CD4-positive, alpha-beta T cell treated with Interleukin-10 for 1 hour (primary cell): ENCODE measurements at regions not wholly inside any gene's neighbourhood (a gene's known extent, or its start where the extent isn't known, plus 50 kb on each side); places are given as distances from the start of the nearest gene placed in this dataset.
"Not testable (repeated sequence)": the region's sequence is repeated elsewhere in the genome, so short reads cannot be mapped to it uniquely, and the experiment has no call there.

Experiments
- DNase-seq: peaks from one replicate; pipeline ENCODE4 v3.0.0-alpha.2; 2020

DNA sequence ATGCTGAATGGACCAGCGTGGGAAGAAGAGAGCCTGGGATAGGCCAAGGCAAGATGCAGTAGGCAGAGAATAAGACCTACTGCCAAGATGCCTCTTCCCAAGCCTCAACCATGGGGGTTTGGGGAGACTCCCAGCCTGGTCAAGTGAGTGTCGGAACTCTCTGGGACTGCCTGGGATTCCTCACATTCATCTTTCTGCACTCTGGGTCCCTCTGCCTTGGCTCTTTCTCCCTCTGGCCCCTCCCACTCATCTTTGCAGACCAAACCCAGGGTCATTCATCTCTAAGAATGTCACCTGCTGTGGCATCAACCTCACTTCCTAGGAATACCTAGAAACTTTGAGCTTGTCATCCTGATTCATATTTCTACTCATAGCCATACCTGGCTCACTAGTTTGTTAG is 211.3 kb upstream of the HNRNPA3 start:
- DNase-seq: no peak

DNA sequence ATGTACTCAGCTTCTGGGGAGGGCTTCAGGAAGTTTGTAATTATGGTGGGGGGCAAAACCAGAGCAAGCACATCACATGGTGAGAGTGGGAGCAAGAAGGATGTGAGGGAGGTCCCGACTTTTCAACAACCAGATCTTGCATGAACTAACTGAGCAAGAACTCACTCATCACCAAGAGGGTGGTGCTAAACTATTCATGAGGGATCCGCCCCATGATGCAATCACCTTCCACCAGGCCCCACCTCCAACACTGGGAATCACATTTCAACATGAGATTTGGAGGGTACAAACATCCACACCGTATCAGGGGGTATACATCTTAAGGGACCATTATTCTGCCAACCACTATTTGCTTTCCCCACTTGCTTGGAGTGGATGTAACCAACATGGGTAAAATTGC is 209.6 kb upstream of the HNRNPA3 start:
- no peak for DNase-seq

DNA sequence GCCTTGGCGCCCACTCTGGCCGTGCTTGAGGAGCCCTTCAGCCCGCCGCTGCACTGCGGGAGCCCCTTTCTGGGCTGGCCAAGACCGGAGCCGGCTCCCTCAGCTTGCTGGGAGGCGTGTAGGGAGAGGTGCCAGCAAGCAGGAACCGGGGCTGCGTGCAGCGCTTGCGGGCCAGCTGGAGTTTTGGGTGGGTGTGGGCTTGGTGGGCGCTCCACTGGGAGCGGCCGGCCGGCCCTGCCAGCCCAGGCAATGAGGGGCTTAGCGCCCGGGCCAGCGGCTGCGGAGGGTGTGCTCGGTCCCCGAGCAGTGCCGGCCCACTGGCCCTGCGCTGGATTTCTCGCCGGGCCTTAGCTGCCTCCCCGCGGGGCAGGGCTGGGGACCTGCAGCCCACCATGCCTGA is 204.9 kb upstream of the HNRNPA3 start:
- not testable (repeated sequence) for DNase-seq

DNA sequence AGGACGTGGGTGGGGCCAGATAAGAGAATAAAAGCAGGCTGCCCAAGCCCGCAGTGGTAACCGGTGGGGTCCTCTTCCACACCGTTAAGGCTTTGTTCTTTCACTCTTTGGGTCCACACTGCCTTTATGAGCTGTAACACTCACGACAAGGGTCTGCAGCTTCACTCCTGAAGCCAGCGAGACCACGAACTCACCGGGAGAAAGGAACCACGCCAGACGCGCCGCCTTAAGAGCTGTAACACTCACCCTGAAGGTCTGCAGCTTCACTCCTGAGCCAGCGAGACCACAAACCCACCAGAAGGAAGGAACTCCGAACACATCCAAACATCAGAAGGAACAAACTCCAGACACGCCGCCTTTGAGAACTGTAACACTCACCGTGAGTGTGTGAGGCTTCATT is 203.9 kb upstream of the HNRNPA3 start:
- not testable (repeated sequence) for DNase-seq

DNA sequence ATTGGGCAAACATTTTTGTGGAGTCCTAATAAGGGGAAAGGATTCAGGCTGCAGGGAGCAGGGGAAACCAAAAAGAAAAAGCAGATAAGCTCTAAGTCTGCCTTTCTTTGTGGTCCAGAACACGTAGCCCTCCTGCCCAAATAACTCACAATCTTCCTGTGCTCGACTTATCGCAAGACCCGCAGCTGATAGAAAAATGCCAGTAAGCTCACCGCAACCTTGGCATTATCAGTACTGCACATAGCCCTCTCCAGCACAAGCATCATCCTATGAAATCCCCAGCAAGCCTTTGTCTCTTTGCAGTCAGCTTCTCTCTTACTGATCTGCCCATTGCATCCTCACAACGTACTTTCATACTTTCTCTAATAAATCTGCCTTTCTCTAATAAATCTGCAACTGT is 202.4 kb upstream of the HNRNPA3 start:
- no peak for DNase-seq

DNA sequence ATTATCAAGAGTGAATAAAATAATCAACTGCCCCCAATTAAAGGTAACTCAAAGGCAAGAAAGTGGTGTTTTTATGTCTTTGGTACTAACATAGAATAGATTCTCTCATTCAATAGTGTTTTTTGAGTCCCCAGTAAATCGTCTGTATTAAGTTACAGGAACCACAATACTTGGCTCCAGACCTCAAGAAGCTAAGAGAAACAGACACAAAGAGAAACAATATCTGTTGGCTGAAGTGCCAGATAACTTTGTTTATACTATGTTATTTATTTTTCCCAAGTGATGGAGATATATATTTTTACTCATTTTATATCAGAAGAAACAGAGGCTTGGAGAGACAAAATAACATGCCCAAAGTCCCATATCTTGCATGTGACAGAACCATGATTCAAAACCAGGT is 201.7 kb upstream of the HNRNPA3 start:
- no peak for DNase-seq

DNA sequence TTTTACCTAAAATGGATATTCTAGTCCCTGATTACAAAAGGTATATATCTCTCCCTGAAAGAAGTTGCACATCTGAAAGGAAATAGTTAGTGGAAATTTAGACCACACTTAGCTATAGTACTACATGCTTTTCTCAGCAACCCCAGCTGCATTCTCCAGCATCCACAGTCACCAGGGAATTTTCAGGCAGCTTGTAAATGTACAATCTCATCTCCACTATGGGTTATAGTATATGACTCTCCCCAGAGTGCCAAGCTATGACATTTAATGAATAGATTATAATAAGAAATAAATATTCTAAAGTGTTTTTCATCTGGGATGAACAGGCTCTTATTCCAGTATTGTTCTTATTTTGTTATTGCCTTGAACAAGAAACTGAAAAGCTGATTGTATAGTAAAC is 197.6 kb upstream of the HNRNPA3 start:
- DNase-seq: no peak

DNA sequence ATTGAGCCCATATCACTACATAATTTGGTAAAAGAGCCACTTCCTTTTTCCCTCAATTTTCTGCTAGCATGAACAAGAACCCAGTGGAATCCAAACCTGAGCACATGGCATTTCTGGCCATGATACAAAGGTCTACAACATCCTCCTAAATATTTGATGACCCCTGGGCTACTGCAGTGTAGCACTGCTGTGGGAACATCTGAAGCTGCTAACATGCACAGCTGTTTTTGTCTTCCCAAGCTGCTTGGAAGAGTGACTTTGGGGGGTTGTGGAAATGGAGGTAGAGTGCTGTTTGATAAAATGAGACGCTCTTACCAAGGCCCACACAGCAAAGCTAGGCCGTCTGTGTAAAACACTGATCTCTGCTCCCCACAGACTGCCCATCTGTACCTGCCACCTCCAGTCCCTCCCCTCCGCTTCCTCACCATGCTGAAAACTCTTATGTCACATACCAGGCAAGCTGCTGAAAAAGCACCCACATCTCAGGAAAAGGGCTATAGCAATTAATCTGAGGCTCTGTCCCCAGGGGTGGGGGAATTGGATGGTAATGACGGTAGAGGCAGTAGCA is 197.2 kb upstream of the HNRNPA3 start:
- no peak for DNase-seq

DNA sequence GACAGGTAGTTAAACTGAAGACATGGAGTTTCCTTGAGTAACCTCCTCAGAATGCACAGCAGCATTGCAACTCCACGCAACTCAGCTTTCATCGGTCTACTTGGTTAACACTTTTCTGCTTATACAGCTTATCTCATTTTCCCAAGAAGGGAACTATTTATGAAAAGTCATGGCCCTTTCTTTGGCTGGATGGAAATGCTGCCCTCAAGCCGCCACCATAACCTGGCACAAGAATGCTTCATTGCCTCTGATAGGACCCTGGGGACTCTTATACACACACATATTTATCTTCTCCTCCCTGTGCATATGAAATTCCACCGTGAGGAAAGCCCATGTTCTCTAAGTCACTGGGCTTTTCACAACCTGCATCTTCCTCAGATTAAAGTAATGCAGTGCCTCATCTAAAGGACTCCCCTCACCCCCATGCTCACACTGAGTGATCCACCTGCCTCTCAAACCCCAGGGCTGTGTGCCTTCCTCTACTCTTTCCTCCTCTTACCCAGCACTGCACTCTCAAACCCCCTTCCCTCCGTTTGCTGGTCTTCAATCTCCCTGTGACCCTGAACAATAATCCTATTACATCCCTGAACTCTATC is 192.0 kb upstream of the HNRNPA3 start:
- no peak for DNase-seq

DNA sequence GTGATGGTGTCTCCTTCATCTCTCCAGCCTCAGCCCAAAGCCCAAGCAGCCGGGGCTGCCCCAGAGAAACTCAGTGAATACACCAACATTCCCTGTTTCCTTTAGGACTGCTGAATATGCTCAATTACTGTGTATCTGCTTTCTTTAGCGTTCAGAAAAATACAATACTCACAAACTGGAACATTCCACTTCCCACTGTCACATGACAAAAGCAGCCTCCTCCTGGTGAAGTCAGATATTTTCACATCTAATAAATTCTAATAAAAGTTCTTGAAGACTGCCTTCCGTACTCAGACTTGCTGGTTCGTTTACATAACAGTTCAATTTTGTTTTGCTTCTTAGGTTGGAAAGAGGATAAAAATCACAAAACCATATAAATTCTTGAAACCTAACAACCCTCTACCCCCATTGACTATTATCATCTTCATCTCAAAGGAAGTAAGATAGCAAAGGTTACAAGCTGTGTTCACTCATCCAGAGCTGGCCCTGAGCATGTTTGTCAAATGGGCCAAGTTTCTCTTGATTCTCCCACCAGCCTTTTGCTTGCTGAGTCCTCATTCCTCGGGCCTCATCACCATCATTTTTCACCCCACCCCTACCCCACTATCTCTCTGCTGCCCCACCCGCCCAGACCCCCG is 190.8 kb upstream of the HNRNPA3 start:
- no peak for DNase-seq

DNA sequence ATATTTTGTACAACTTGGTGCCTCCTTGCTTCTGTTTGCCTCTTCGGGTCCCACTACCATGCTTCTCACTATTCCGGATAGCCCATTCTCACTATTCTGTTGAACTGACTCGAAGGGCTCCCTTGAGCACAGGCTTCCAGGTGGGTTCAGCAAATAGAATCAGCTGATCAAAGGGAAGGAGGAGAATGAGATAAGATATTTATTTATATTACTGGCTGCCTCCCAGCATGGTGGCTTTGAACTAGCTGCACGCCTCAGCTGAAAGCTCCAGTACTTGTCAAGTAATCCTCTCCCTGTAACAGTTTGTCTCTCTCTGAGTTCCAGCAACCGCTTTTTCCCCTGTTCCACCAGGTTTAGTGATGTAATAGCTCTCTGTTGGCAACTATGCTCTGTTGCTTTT is 187.8 kb upstream of the HNRNPA3 start:
- no peak for DNase-seq

DNA sequence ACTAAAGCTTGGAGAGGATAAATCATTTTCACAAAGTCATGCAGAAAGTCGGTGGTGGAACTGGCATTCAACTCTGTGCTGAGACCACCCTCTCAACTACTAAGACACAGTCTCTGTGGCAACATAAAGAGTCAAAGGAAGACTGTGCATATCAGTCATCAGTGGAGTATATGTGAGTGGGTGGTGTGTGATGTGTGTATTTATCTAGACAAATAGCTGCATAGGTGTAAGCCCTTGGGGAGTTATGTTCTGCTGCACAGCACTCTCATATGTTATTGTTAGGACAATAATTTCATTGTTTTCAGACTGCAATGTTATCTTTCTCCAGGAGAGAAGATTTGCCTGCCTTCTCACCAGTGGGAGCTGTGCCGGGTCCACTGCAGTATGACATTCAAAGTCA is 186.3 kb upstream of the HNRNPA3 start:
- no peak for DNase-seq

DNA sequence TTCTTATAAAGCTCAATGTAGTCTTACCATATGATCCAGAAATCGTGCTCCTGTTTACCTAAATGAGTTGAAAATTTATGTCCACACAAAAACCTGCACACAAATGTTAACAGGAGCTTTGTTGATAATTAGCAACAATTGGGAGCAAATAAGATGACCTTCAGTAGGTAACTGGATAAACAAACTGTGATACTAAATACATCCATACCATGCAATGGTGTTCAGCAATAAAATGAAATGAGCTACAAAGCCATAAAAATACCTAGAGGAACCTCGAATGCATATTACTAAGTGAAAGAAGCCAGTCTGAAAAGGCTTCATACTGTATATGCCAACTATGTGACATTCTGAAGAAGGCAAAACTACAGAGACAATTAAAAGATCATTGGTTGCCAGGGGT is 185.6 kb upstream of the HNRNPA3 start:
- DNase-seq: no peak

DNA sequence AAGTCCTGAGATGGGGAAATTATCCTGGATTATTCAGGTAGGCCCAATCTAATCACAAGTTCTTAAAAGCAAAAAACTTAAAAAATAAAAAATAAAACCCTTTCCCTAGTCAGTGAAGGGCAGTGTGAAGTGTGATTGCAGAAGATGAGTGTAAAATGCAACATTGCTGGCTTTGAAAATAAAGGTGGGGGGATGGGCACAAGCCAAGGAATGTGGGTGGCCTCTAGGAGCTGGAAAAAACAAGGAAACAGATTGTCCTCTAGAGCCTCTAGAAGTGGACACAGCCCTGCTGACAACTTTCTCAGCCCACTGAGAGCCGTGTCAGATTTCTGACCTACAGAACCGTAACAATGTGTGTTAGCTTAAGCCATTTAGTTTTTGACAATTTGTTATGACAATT is 184.3 kb upstream of the HNRNPA3 start:
- DNase-seq: no peak

DNA sequence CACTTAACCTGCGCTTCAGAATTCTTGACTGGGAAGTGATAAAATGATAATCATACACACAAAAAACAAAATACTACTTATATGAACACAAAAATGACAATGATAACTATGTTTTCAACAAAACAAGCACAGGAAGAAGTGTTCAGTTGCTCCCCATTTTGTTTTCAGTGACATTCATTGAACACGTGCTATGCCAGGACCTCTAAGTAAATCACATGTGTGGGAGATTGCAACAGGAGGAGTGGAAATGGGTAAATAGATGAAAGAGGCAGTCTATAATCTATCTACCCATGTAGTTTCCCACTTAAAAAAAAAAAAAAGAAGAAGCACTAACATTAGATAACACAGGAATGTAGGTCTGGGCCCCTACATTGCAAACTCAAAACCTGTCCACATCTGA is 183.5 kb upstream of the HNRNPA3 start:
- DNase-seq: no peak

DNA sequence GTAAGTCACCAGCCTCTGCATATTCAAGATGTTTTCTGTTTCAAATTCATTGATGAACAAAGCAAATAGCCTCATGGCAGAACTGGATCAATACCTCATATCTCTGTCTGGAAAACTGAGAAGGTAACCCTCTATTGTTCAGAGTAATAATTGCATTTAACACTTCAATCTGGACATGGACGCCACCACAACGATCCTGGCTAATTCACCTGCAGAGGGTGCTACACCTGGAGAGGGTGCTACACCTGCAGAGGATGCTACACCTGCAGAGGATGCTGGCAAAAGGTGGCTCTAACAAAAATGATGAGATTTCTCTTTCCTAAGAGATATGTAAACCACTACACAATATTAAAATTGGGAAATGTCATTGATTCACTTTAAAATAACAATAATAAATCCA is 183.1 kb upstream of the HNRNPA3 start:
- DNase-seq: peak; percentile 4

DNA sequence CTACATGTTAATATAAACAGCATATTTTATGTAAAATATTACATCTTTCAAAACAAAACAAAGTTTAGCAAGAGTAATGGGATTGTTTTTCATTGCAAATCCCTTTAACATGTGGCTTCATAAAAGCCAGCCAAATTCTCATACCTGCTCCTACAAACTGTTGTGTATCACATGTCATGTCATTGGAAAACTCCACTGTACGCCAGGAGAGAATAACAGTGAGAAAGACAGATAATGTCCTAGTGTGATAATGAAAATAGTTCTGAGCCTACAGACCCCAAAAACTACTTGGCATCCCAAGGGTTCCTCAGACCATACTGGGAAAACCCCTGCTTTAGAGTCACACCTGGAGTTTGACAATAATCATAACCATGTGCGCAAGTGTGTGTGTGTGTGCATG is 182.7 kb upstream of the HNRNPA3 start:
- DNase-seq: no peak

DNA sequence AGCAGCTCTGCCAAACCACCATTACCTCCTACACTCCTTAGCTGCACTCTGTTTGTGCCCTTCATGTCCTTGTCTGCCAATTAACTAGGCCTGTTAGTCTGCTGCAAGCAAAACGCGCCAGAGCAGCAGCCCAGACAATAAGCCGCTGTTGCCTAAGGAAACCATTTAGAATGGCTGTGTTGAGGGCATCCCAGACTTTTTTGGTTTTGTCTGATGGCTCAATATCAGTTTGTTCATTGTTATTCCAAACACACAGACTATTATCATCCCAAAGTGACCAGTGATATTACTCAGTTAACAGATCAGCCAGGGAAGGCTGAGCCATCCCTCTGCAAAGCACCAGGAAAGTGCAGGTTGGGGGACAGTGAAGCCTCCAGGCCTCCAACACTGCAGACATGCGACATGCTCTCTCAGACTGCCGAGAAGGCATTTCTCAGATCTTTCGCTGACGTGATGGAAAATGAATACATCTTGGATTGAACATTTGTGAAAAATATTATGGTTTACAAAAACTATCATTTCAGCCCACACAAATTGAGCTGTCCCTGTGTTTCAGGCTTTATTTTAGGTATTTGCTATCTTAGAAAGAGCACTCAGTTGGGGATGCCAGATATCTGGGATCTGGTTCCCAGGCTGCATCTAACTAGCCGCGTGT is 182.0 kb upstream of the HNRNPA3 start:
- no peak for DNase-seq

DNA sequence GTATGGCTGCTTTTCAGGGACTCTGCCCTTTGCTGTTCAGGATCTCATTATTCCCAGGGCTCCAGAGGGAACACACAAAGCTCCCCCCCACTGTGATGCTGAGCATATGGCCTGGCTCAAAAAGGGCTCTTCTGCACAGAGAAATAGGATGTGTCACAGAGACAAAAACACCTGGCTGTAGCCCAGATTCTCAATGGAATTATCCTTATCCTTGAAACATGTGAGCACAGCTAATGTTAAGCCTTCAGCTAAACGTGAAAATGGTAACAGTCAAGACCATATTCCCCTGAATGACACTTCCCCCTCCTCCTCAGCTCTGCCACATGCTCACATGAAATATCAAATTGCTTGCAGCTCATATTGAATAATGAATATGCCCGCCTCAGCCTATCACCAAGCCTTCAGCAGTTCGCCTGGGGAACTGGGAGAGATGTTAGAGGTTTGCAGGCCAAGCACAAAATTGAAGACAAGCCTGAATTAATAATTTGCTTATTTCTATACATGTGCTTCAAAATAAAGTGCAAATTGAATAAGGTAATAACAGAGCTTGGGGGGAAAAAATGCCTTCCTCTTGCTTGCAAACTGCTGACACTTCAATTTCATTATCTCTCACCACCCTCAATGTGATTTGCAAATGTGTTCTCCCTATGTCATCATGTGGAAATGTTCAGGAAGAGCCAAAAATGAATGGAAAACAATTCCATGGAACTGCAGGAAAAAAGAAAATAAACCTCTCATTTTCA is 181.0 kb upstream of the HNRNPA3 start:
- DNase-seq: no peak

DNA sequence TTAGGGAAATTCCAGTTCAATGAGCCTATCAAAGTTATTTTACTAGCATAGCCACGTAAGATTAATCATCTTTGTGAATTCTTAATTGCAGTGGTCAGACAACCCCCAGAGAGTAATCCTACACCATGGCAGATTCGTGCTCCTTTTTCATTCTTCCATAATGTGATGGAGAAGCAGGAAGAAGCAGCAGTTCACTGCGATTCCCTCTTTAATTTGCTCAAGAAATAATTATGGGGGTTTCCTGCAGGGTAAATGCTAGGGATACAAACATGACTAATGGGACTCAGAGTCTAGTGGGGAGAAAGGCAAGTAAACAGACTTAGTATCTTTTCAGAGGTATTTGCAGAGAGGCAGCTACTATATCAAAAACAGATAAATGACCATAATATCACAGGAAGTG is 175.8 kb upstream of the HNRNPA3 start:
- no peak for DNase-seq

DNA sequence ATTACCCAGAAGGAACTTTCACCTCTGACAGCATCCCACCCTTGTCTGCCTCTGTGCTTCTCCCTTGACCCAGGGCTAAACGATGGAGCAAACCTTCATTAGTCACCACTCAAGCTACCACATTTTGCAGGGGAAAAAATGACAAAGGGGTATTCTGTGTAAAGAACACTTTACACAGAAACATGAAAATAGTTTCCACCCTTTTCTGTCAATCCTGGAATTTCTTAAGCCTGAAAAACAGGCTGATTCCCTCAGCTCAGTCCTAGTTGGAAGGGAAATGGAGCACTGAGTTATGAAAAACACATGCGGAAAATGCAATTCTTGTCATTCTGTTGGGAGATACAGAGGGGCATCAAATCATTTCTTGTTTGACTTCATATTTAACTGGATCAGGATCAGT is 175.0 kb upstream of the HNRNPA3 start:
- no peak for DNase-seq

DNA sequence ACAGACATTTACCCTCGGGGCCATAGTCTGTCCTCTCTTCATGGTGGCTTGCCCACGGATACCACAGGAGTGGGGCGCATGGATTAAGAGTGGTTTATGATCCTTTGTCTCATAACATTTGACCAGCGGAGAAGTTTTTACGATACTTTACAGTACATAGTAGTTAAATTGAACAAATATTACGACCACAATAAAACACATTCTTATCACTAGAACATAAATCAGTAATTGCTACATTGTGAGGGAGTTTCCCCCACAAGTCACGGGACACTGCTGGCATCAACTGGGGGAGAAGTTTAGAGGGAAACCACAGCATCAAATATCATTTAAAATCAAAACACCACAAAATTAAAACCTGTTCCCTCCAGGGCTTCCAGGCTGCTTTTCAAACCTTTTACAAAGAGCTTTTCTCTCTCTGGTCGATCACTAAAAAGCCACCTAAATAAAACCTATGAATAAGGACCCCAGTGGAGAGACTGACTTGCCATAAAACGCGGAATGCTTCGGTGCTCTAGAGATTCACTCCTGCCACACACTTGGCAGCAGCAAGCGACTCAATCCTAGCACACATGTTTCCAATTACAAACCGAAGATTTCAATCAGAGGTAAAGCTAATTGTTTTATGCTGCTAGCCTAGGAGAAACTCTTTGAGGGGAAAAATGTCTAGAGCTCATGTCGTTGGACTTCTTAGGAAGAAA is 173.7 kb upstream of the HNRNPA3 start:
- no peak for DNase-seq

DNA sequence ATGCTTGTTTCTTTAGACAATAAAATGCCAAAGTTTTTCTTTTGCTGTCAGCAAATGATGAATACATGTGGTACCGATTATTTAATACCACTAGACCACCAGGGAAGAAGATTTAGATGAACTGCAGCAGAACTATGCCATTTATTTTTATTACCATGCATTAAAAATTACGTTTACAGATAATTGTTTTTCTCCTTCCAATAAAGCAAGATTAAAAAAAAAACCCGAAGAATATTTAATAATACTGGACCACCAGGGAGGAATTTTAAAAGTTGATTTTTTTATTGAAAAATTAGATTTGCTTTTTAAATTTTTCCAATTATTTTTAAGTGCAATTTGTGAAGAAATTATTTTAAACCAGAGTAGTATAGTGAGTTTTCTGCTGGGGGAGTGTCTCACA is 170.3 kb upstream of the HNRNPA3 start:
- DNase-seq: no peak
